K562 (cell line): ENCODE measurements at regions not wholly inside any gene's neighbourhood (a gene's known extent, or its start where the extent isn't known, plus 50 kb on each side); places are given as distances from the start of the nearest gene placed in this dataset.

Source experiments
- ATAC-seq: fragments of 200-7000 bp; cut with Tn5 transposase; 3 replicates; pipeline ENCODE4 v1.9.1; 2020; ENCODE audit warnings: moderate library complexity
- BruUV-seq: library from RNA; stranded (reverse); fragments of 400-500 nt; replicated peaks from 2 replicates; lab custom pipeline; 2021; lab: Mats Ljungman, UMichigan
- CTCF ChIA-PET: fragments of 300-600 bp; formaldehyde crosslinking; extraction: SDS; loops from one replicate; lab custom pipeline; 2021; ENCODE audit warnings: low intra/inter-chr PET ratio; lab: Yijun Ruan, JAX
- POLR2A ChIA-PET: fragments of 300-600, 350-650 bp; sonication (Branson Sonifier 250); formaldehyde crosslinking; extraction: SDS; loops from one replicate; lab custom pipeline; 2021; ENCODE audit warnings: antibody characterized with exemption, inconsistent platforms; lab: Yijun Ruan, JAX
- DNase-seq, 4 experiments: peaks; one replicate each; pipeline versions ENCODE4 v3.0.0 to v3.0.0-alpha.2; 2011 to 2018; ENCODE audit warnings: low spot score in 3 of 4, mixed read lengths in 3 of 4; ENCODE audit errors: extremely low read depth in 1 of 4
- FAIRE-seq: peaks from 2 replicates; lab custom pipeline; 2011; peaks lifted over from hg19 to GRCh38; lab: Jason Lieb, UNC
- H2AFZ ChIP-seq: 2 replicates; pipeline ENCODE4 v1.6.0; 2011; ENCODE audit warnings: low read depth, low read length, control low read depth, inconsistent platforms
- H3K27ac ChIP-seq: fragments of 200-600 bp; 3 replicates; pipeline ENCODE4 v1.8.0; 2011; ENCODE audit warnings: low read depth, mild to moderate bottlenecking, control low read depth, inconsistent platforms, low read length, moderate library complexity, mixed read lengths; ENCODE audit errors: extremely low read depth
- H3K27me3 ChIP-seq, 2 experiments: fragments of 300-600 bp in 1 of 2; 2 replicates in 1 of 2; 3 replicates in 1 of 2; pipeline versions ENCODE4 v1.6.0 to v1.8.0; 2011; ENCODE audit warnings: inconsistent platforms in 2 of 2, low read length in 2 of 2, mild to moderate bottlenecking in 1 of 2, mixed read lengths in 1 of 2, moderate library complexity in 1 of 2; ENCODE audit not compliant: control insufficient read depth in 2 of 2, insufficient read depth in 2 of 2
- H3K36me3 ChIP-seq: fragments of 300-600 bp; 3 replicates; pipeline ENCODE4 v1.8.0; 2011; ENCODE audit warnings: mild to moderate bottlenecking, low read length, inconsistent platforms; ENCODE audit not compliant: control insufficient read depth, insufficient read depth
- H3K4me1 ChIP-seq, 2 experiments: fragments of 200-600 bp in 1 of 2; replicated peaks in 1 of 2; 2 replicates in 1 of 2; 3 replicates in 1 of 2; pipeline versions ENCODE4 v1.5.1 to v1.8.0; 2011; ENCODE audit warnings: inconsistent platforms in 2 of 2, low read length in 2 of 2, mild to moderate bottlenecking in 1 of 2, mixed read lengths in 1 of 2, moderate library complexity in 1 of 2; ENCODE audit not compliant: control insufficient read depth in 2 of 2, insufficient read depth in 2 of 2
- H3K4me2 ChIP-seq: 2 replicates; pipeline ENCODE4 v1.6.1; 2011; ENCODE audit warnings: low read length, control low read depth, inconsistent platforms, mixed read lengths; ENCODE audit not compliant: insufficient read depth
- H3K4me3 ChIP-seq: fragments of 200-600 bp; sonication (generic), shearing (Covaris generic); 2 replicates; pipeline ENCODE4 v1.5.1; 2016; ENCODE audit warnings: control low read depth, inconsistent platforms
- H3K79me2 ChIP-seq: fragments of 200-600 bp; 3 replicates; pipeline ENCODE4 v1.8.0; 2011; ENCODE audit warnings: low read length, inconsistent platforms; ENCODE audit not compliant: control insufficient read depth, insufficient read depth
- H3K9ac ChIP-seq, 2 experiments: 2 replicates each; pipeline versions ENCODE4 v1.6.0 to v1.6.1; 2011; ENCODE audit warnings: low read depth in 2 of 2, low read length in 2 of 2, control low read depth in 1 of 2, inconsistent platforms in 1 of 2, mild to moderate bottlenecking in 1 of 2, mixed read lengths in 1 of 2; ENCODE audit not compliant: insufficient read depth in 1 of 2
- H3K9me1 ChIP-seq: one replicate; pipeline ENCODE4 v1.6.0; 2011; ENCODE audit warnings: inconsistent platforms, mild to moderate bottlenecking, low read length, moderate library complexity; ENCODE audit not compliant: control insufficient read depth, insufficient read depth
- H3K9me3 ChIP-seq: replicated peaks from 2 replicates; pipeline ENCODE4 v1.5.1; 2011; ENCODE audit warnings: low read depth, low read length, inconsistent platforms; ENCODE audit not compliant: control insufficient read depth, insufficient read depth
- H4K20me1 ChIP-seq: replicated peaks from 2 replicates; pipeline ENCODE4 v1.6.1; 2011; ENCODE audit warnings: low read length, inconsistent platforms, mixed read lengths; ENCODE audit not compliant: control insufficient read depth, insufficient read depth
- DEAF1 ChIP-seq: fragments of 450-650 bp; formaldehyde crosslinking; IDR thresholded peaks from 2 replicates; pipeline ENCODE4 v1.4.0; 2020; ENCODE audit warnings: mild to moderate bottlenecking, moderate library complexity
- GTF2E2 ChIP-seq: fragments of 200-800 bp; sonication (Bioruptor generic); IDR thresholded peaks from 2 replicates; pipeline ENCODE4 v1.6.1; 2016; ENCODE audit warnings: missing genetic modification characterization, missing compliant biosample characterization
- HDAC3 ChIP-seq: fragments of 450-650 bp; IDR thresholded peaks from 2 replicates; pipeline ENCODE4 v1.6.1; 2018; ENCODE audit warnings: borderline replicate concordance, mild to moderate bottlenecking, moderate library complexity; ENCODE audit not compliant: partially characterized antibody
- IRF2 ChIP-seq: sonication (generic); formaldehyde crosslinking; IDR thresholded peaks from 2 replicates; pipeline ENCODE4 v1.8.1; 2022; ENCODE audit warnings: mild to moderate bottlenecking, missing genetic modification reagents
- MBD1 ChIP-seq: fragments of 250-450 bp; sonication (Bioruptor Pico); IDR thresholded peaks from 2 replicates; pipeline ENCODE4 v1.8.0; 2022; ENCODE audit warnings: inconsistent platforms
- MLLT1 ChIP-seq, 2 experiments: fragments of 450-650 bp; IDR thresholded peaks; 2 replicates each; pipeline ENCODE4 v1.6.1; 2016
- NCOA1 ChIP-seq: fragments of 450-650 bp; IDR thresholded peaks from 2 replicates; pipeline ENCODE4 v1.6.1; 2016; ENCODE audit warnings: low read depth
- NFIC ChIP-seq: fragments of 450-650 bp; IDR thresholded peaks from 2 replicates; pipeline ENCODE4 v1.6.1; 2017; ENCODE audit warnings: mild to moderate bottlenecking, inconsistent platforms
- PTTG1 ChIP-seq: fragments of 450-650 bp; IDR thresholded peaks from 2 replicates; pipeline ENCODE4 v1.6.1; 2016; ENCODE audit warnings: low read depth, mild to moderate bottlenecking, missing genetic modification characterization, missing compliant biosample characterization
- SPI1 ChIP-seq: IDR thresholded peaks from 2 replicates; pipeline ENCODE4 v1.6.1; 2011; ENCODE audit warnings: low read depth, low read length, control low read depth, borderline replicate concordance
- SRF ChIP-seq, 2 experiments: fragments of 250-450, 450-650 bp in 1 of 2; sonication (Bioruptor Pico) in 1 of 2; sonication (generic) in 1 of 2; formaldehyde crosslinking; IDR thresholded peaks; 2 replicates each; pipeline versions ENCODE4 v1.5.0 to v1.5.1; 2020 to 2022; ENCODE audit warnings: mild to moderate bottlenecking in 1 of 2, missing genetic modification reagents in 1 of 2
- ZFP1 ChIP-seq: fragments of 450-650 bp; formaldehyde crosslinking; IDR thresholded peaks from 2 replicates; pipeline ENCODE4 v1.4.0; 2020; ENCODE audit warnings: mild to moderate bottlenecking, mixed read lengths
- ZKSCAN8 ChIP-seq: fragments of 200-800 bp; sonication (Bioruptor generic); IDR thresholded peaks from 2 replicates; pipeline ENCODE4 v1.6.1; 2016; ENCODE audit warnings: missing genetic modification characterization, missing compliant biosample characterization
- ZNF121 ChIP-seq: sonication (generic); formaldehyde crosslinking; conservative IDR thresholded peaks from 2 replicates; pipeline ENCODE4 v1.8.0; 2022; ENCODE audit warnings: missing genetic modification reagents
- ZNF354B ChIP-seq: fragments of 250-450 bp; sonication (Bioruptor Pico); IDR thresholded peaks from 2 replicates; pipeline ENCODE4 v1.4.0; 2020
- WGBS: fragments of 100-300 bp; shearing (Covaris generic); methylation state at CpG from one replicate; pipeline ENCODE4 v1.1.6; 2016; ENCODE audit warnings: low coverage, mixed read lengths; ENCODE audit not compliant: insufficient coverage; ENCODE audit errors: missing lambda C conversion rate; 5-methylcytosine and 5-hydroxymethylcytosine counted together
- in situ Hi-C: fragments of 300-500 bp; cut with MboI; formaldehyde crosslinking; loops from 4 replicates; pipeline ENCODE4 v1.15.0; 2018; ENCODE audit warnings: inconsistent platforms, mixed read lengths
- intact Hi-C: fragments of 100-400 bp; cut with micrococcal nuclease; formaldehyde crosslinking; loops from 2 replicates; pipeline ENCODE4 v1.14.2; 2022

- Histone ChIP-seq H3K9me3 (no peaks in the 10 kb centered on the region), H3K79me2 (no peaks in the 10 kb centered on the region), H3K4me1 (peaks cover 23 to 40% of the 10 kb centered on the region in 2 experiments), H3K9me1 (no peaks in the 10 kb centered on the region), H3K27me3 (no peaks in the 10 kb centered on the region), H3K27ac (peak overlapping the region; percentile 74; the same call in 2 of the 3 replicates), H3K9ac (peak overlapping the region in 1 of 2 experiments; percentile 66; a peak in 2 of 4 replicates), H4K20me1 (no peaks in the 10 kb centered on the region), H3K36me3 (no peaks in the 10 kb centered on the region), H2AFZ (peak overlapping the region; percentile 98), H3K4me3 (no peak overlapping the region), H3K4me2 (peak overlapping the region; percentile 76)
- ATAC-seq (no peak), FAIRE-seq (no peak), DNase-seq (no peak)
- in situ Hi-C loops (no loop called here), intact Hi-C loops (loop anchor here (2.0 kb wide), 1 partner anchor 49 kb away; no protein-coding TSS in a partner anchor)
- CTCF ChIA-PET, result interaction anchor here (0.6 to 0.7 kb wide), 2 partner anchors 9 to 137 kb away, joined by 3 read pairs; no protein-coding TSS in a partner anchor
- no TSS peak for BruUV-seq
- POLR2A ChIA-PET, result interaction anchor here (0.9 to 1.6 kb wide), 6 partner anchors 12 to 69 kb away, joined by 3 to 8 read pairs (median 4); partner anchors contain the start of gene TNFAIP3
- WGBS, result 51% methylated on average over 6 of the region's 6 CpGs
- TF ChIP-seq PTTG1 (tag) (0 out of 2 replicates have a peak, but pooled peaks have one; percentile 46), ZFP1 (no peak), SPI1 (peak; percentile 80; the same call in 1 of the 2 replicates), MBD1 (CRISPR knock-in tag) (peak; percentile 38; the same call in 1 of the 2 replicates), GTF2E2 (0 out of 2 replicates have a peak, but pooled peaks have one; percentile 0), NCOA1 (0 out of 2 replicates have a peak, but pooled peaks have one; percentile 5), ZKSCAN8 (CRISPR knock-in tag) (no peak), IRF2 (CRISPR knock-in tag) (no peak), HDAC3 (peak; percentile 13), SRF (CRISPR knock-in tag; IDR thresholded peaks at IDR 0.05) (0 out of 4 replicates have a peak, but pooled peaks of 1 of the 2 experiments have one; percentile 0), ZNF354B (CRISPR knock-in tag) (no peak), ZNF121 (peak; percentile 79), NFIC (0 out of 2 replicates have a peak, but pooled peaks have one; percentile 2), DEAF1 (CRISPR knock-in tag) (no peak), MLLT1 (IDR thresholded peaks at IDR 0.05) (0 out of 4 replicates have a peak, but pooled peaks of 1 of the 2 experiments have one; percentile 37)
Observed at GRCh38 chr6:137811916-137812553, 55.0 kb upstream of the TNFAIP3 start.
